Osteocyte (in vitro differentiated cells): ENCODE measurements at regions not wholly inside any gene's neighbourhood (a gene's known extent, or its start where the extent isn't known, plus 50 kb on each side); places are given as distances from the start of the nearest gene placed in this dataset.

Source experiments
- DNase-seq: peaks from one replicate; pipeline ENCODE4 v3.0.0; 2021; ENCODE audit warnings: mixed read lengths; ENCODE audit not compliant: unreplicated experiment; ENCODE audit errors: extremely low spot score
- H3K27ac Mint-ChIP-seq: one replicate; pipeline ENCODE4 v1.8.0; 2021; ENCODE audit warnings: mild to moderate bottlenecking, mixed read lengths; ENCODE audit not compliant: unreplicated experiment
- H3K27me3 Mint-ChIP-seq: one replicate; pipeline ENCODE4 v1.8.0; 2021; ENCODE audit warnings: mixed read lengths; ENCODE audit not compliant: unreplicated experiment
- H3K36me3 Mint-ChIP-seq: one replicate; pipeline ENCODE4 v1.8.0; 2021; ENCODE audit warnings: mixed read lengths; ENCODE audit not compliant: unreplicated experiment
- H3K4me1 Mint-ChIP-seq: one replicate; pipeline ENCODE4 v1.8.0; 2021; ENCODE audit warnings: mixed read lengths; ENCODE audit not compliant: unreplicated experiment
- H3K4me3 Mint-ChIP-seq: one replicate; pipeline ENCODE4 v1.8.0; 2021; ENCODE audit warnings: mild to moderate bottlenecking, moderate library complexity, mixed read lengths; ENCODE audit not compliant: unreplicated experiment
- H3K9me3 Mint-ChIP-seq: one replicate; pipeline ENCODE4 v1.8.0; 2021; ENCODE audit warnings: mixed read lengths; ENCODE audit not compliant: unreplicated experiment
- CTCF ChIP-seq: fragments of 200-600 bp; sonication (generic); IDR thresholded peaks from 2 replicates; pipeline ENCODE4 v1.5.0; 2021; ENCODE audit warnings: antibody characterized with exemption, mild to moderate bottlenecking, moderate library complexity

- no peak for TF ChIP-seq CTCF
- Mint-ChIP-seq H3K27ac (no peak overlapping the region), H3K4me1 (no peaks in the 10 kb centered on the region), H3K4me3 (no peak overlapping the region), H3K9me3 (peaks cover 25% of the 10 kb centered on the region), H3K27me3 (no peaks in the 10 kb centered on the region), H3K36me3 (no peaks in the 10 kb centered on the region)
- DNase-seq, result no peak
Observed at GRCh38 chr5:3786165-3786564, 190.5 kb downstream of the IRX1 start.

- Mint-ChIP-seq H3K4me1 (no peaks in the 10 kb centered on the region), H3K27ac (no peak overlapping the region), H3K27me3 (no peaks in the 10 kb centered on the region), H3K4me3 (no peak overlapping the region), H3K36me3 (no peaks in the 10 kb centered on the region), H3K9me3 (peaks cover 27% of the 10 kb centered on the region)
- no peak for TF ChIP-seq CTCF
- DNase-seq, result no peak
Observed at GRCh38 chr5:3786891-3787430, 191.3 kb downstream of the IRX1 start.

- H3K27ac Mint-ChIP-seq, result no peak overlapping the region
- no peak overlapping the region for H3K4me3 Mint-ChIP-seq
- H3K27me3 Mint-ChIP-seq, result no peaks in the 10 kb centered on the region
- H3K9me3 Mint-ChIP-seq, result peaks cover 22% of the 10 kb centered on the region
- no peak for DNase-seq
- H3K36me3 Mint-ChIP-seq, result no peaks in the 10 kb centered on the region
- no peak for TF ChIP-seq CTCF
- no peaks in the 10 kb centered on the region for H3K4me1 Mint-ChIP-seq
Observed at GRCh38 chr5:3787604-3788003, 192.0 kb downstream of the IRX1 start.

- Mint-ChIP-seq H3K27ac (no peak overlapping the region), H3K9me3 (peaks cover 28% of the 10 kb centered on the region), H3K4me1 (no peaks in the 10 kb centered on the region)
Observed at GRCh38 chr5:3789519-3790193, 194.0 kb downstream of the IRX1 start.

More at GRCh38 chr5:3789519-3790193, 194.0 kb downstream of the IRX1 start:
- H3K27me3 Mint-ChIP-seq, result no peaks in the 10 kb centered on the region
- H3K4me3 Mint-ChIP-seq, result no peak overlapping the region
- no peaks in the 10 kb centered on the region for H3K36me3 Mint-ChIP-seq
- no peak for TF ChIP-seq CTCF
- DNase-seq, result no peak
